MCF 10A (cell line): ENCODE measurements at regions not wholly inside any gene's neighbourhood (a gene's known extent, or its start where the extent isn't known, plus 50 kb on each side); places are given as distances from the start of the nearest gene placed in this dataset.

Experiments used
- BruUV-seq: library from RNA; stranded (reverse); fragments of 400-500 nt; replicated peaks from 2 replicates; lab custom pipeline; 2021; lab: Mats Ljungman, UMichigan
- CTCF ChIA-PET: fragments of 300-600 bp; sonication (Branson Sonifier 250); formaldehyde crosslinking; extraction: SDS; loops from one replicate; lab custom pipeline; 2021; ENCODE audit warnings: antibody characterized with exemption, inconsistent platforms; lab: Yijun Ruan, JAX
- POLR2A ChIA-PET: fragments of 300-600, 350-650 bp; sonication (Branson Sonifier 250); formaldehyde crosslinking; extraction: SDS; loops from one replicate; lab custom pipeline; 2020; ENCODE audit warnings: antibody characterized with exemption, inconsistent platforms; lab: Yijun Ruan, JAX
- DNase-seq: peaks from one replicate; pipeline ENCODE4 v3.0.0-alpha.2; 2018; ENCODE audit not compliant: unreplicated experiment
- H3K27ac Mint-ChIP-seq: one replicate; pipeline ENCODE4 v1.8.0; 2022; ENCODE audit warnings: mild to moderate bottlenecking, low read depth, mixed read lengths; ENCODE audit not compliant: unreplicated experiment
- H3K27me3 Mint-ChIP-seq: one replicate; pipeline ENCODE4 v1.8.0; 2022; ENCODE audit warnings: mixed read lengths; ENCODE audit not compliant: insufficient read depth, unreplicated experiment
- H3K36me3 Mint-ChIP-seq: one replicate; pipeline ENCODE4 v1.8.0; 2022; ENCODE audit warnings: mild to moderate bottlenecking, moderate library complexity, mixed read lengths; ENCODE audit not compliant: insufficient read depth, unreplicated experiment
- H3K4me1 Mint-ChIP-seq: one replicate; pipeline ENCODE4 v1.8.0; 2022; ENCODE audit warnings: mixed read lengths; ENCODE audit not compliant: insufficient read depth, unreplicated experiment
- H3K4me3 Mint-ChIP-seq: one replicate; pipeline ENCODE4 v1.8.0; 2022; ENCODE audit warnings: mild to moderate bottlenecking, moderate library complexity, mixed read lengths; ENCODE audit not compliant: unreplicated experiment
- H3K9me3 Mint-ChIP-seq: one replicate; pipeline ENCODE4 v1.8.0; 2022; ENCODE audit warnings: mixed read lengths; ENCODE audit not compliant: unreplicated experiment
- intact Hi-C: fragments of 100-400 bp; cut with micrococcal nuclease; formaldehyde crosslinking; loops from 2 replicates; pipeline ENCODE4 v1.14.1; 2022
- TF ChIP-seq, protein P1 (sequence below): fragments of 200-600 bp; IDR thresholded peaks from one replicate; pipeline ENCODE4 v1.8.0; 2022; ENCODE audit warnings: antibody characterized with exemption, mild to moderate bottlenecking; ENCODE audit not compliant: unreplicated experiment

DNA sequence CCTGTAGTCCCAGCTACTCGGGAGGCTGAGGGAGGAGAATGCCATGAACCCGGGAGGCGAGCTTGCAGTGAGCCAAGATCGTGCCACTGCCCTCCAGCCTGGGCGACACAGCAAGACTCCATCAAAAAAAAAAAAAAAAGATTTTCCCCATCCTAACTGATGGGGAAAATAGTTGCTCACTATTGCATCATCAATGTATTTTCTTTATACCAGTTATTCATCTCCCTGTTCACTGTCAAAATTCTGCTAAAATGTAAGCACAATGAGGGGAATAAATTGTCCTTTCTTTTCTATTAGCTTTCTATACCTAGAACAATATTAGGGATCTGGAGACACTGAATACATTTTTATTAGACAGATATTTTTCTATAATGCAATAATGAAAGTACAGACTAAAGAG, 561.3 kb downstream of the CCER1 start:
- ChIA-PET CTCF (interaction anchor here (0.6 to 0.7 kb wide), 2 partner anchors 637 to 850 kb away, joined by 3 read pairs; no protein-coding TSS in a partner anchor), POLR2A (no interaction called here)
- intact Hi-C loops, result no loop called here
- no TSS peak for BruUV-seq
- Mint-ChIP-seq H3K36me3 (no peaks in the 10 kb centered on the region), H3K4me1 (peaks cover 6% of the 10 kb centered on the region), H3K4me3 (no peak overlapping the region), H3K27me3 (no peaks in the 10 kb centered on the region), H3K9me3 (no peaks in the 10 kb centered on the region), H3K27ac (no peak overlapping the region)
- DNase-seq, result no peak
- TF ChIP-seq, protein P1, sequence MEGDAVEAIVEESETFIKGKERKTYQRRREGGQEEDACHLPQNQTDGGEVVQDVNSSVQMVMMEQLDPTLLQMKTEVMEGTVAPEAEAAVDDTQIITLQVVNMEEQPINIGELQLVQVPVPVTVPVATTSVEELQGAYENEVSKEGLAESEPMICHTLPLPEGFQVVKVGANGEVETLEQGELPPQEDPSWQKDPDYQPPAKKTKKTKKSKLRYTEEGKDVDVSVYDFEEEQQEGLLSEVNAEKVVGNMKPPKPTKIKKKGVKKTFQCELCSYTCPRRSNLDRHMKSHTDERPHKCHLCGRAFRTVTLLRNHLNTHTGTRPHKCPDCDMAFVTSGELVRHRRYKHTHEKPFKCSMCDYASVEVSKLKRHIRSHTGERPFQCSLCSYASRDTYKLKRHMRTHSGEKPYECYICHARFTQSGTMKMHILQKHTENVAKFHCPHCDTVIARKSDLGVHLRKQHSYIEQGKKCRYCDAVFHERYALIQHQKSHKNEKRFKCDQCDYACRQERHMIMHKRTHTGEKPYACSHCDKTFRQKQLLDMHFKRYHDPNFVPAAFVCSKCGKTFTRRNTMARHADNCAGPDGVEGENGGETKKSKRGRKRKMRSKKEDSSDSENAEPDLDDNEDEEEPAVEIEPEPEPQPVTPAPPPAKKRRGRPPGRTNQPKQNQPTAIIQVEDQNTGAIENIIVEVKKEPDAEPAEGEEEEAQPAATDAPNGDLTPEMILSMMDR, result no peak

DNA sequence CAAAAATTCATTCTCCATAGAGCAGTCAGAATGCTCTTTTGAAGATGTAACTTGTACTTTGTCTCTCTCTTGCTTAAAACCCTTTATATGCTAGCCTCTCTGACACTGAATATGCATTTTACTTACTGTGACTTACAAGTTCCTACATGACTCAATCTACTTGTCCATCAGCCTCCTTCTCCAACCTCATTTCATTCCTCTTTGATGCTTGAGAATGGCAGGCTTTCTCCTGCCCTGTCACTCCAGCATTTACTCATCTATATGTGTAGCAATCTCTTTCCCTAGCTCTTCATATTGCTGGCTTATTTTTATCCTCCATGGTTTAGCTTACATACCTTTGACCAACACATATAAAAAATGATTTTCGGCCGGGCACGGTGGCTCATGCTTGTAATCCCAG, 561.9 kb downstream of the CCER1 start:
- no peaks in the 10 kb centered on the region for H3K9me3 Mint-ChIP-seq
- TF ChIP-seq, protein P1, result no peak
- no peaks in the 10 kb centered on the region for H3K27me3 Mint-ChIP-seq
- POLR2A ChIA-PET, result no interaction called here
- CTCF ChIA-PET, result no interaction called here
- DNase-seq, result no peak
- peaks cover 6% of the 10 kb centered on the region for H3K4me1 Mint-ChIP-seq
- H3K27ac Mint-ChIP-seq, result no peak overlapping the region
- no peaks in the 10 kb centered on the region for H3K36me3 Mint-ChIP-seq
- no TSS peak for BruUV-seq
- no peak overlapping the region for H3K4me3 Mint-ChIP-seq
- intact Hi-C loops, result no loop called here

DNA sequence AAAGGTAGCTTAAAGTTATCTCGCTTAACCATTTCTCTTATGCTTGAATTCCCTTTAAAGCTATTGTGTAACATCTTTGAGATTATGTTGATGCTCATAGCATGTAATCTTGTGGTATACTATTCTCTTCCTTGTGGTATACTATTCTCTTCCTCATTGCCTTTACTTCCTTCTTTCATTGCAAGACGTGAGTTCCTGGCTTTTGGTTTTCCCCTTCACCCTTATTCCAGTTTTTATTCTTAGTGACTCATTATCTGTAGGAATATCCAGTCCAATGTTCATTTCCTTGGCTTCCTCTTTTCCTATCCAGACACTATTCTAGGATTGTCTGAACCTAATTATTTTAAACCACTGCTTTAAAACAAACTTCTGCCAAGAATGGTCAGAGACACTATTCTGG, 564.0 kb downstream of the CCER1 start:
- ChIA-PET CTCF (no interaction called here), POLR2A (no interaction called here)
- Mint-ChIP-seq H3K9me3 (peaks cover 9% of the 10 kb centered on the region), H3K4me1 (peaks cover 6% of the 10 kb centered on the region), H3K27ac (no peak overlapping the region), H3K36me3 (no peaks in the 10 kb centered on the region), H3K4me3 (no peak overlapping the region), H3K27me3 (no peaks in the 10 kb centered on the region)
- DNase-seq, result no peak
- TF ChIP-seq, protein P1, result no peak
- intact Hi-C loops, result no loop called here
- no TSS peak for BruUV-seq

DNA sequence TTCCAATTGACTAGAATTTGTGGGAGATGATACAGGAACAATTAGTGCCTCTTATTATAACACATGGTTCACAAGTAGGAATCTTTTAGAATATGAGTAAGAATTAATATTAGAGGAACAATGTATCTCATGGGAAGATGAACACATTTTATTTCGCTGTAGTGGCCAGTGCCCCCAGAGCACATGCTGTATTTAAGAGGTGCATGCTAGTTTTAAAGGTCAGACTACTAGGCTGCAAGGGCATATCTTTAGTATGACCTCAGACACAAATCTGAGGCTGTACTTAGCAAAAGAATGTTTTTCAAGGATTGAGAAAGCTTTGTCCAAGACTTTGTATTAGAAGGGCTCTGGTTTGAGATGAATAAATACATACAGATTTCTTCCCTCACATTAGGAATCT, 586.9 kb downstream of the CCER1 start:
- BruUV-seq, result no TSS peak
- Mint-ChIP-seq H3K36me3 (no peaks in the 10 kb centered on the region), H3K27me3 (no peaks in the 10 kb centered on the region), H3K9me3 (no peaks in the 10 kb centered on the region), H3K4me1 (no peaks in the 10 kb centered on the region), H3K27ac (no peak overlapping the region), H3K4me3 (no peak overlapping the region)
- intact Hi-C loops, result no loop called here
- POLR2A ChIA-PET, result no interaction called here
- TF ChIP-seq, protein P1, result no peak
- CTCF ChIA-PET, result interaction anchor here (0.6 kb wide), 1 partner anchor 92 kb away, joined by 4 read pairs; no protein-coding TSS in a partner anchor
- no peak for DNase-seq
